GM10266 (cell line): ENCODE measurements at regions not wholly inside any gene's neighbourhood (a gene's known extent, or its start where the extent isn't known, plus 50 kb on each side); places are given as distances from the start of the nearest gene placed in this dataset.
"Not testable (repeated sequence)": the region's sequence is repeated elsewhere in the genome, so short reads cannot be mapped to it uniquely, and the experiment has no call there.

Experiments used
- DNase-seq: peaks from one replicate; pipeline ENCODE4 v3.0.0; 2012; ENCODE audit errors: extremely low spot score
- CTCF ChIP-seq: IDR thresholded peaks from 2 replicates; pipeline ENCODE4 v1.5.1; 2012; ENCODE audit warnings: mild to moderate bottlenecking, low read depth; ENCODE audit not compliant: control insufficient read depth, insufficient read depth; ENCODE audit errors: missing control alignments

- no peak for TF ChIP-seq CTCF
- no peak for DNase-seq
Measured at GRCh38 chr1:60670302-60670701, 412.1 kb upstream of the NFIA start.

GRCh38 chr1:60668585-60668984 is 413.8 kb upstream of the NFIA start:
- TF ChIP-seq CTCF, result no peak
- no peak for DNase-seq

- no peak for DNase-seq
- TF ChIP-seq CTCF, result no peak
Measured at GRCh38 chr1:60665311-60665710, 417.1 kb upstream of the NFIA start.

GRCh38 chr1:60664086-60664625 is 418.2 kb upstream of the NFIA start:
- no peak for DNase-seq
- no peak for TF ChIP-seq CTCF

GRCh38 chr1:60662486-60663044 is 419.8 kb upstream of the NFIA start:
- no peak for TF ChIP-seq CTCF
- DNase-seq, result no peak

GRCh38 chr1:60657926-60658325 is 424.4 kb upstream of the NFIA start:
- no peak for TF ChIP-seq CTCF
- DNase-seq, result no peak

GRCh38 chr1:60655679-60656355 is 426.5 kb upstream of the NFIA start:
- no peak for TF ChIP-seq CTCF
- DNase-seq, result no peak

GRCh38 chr1:60640033-60640551 is 442.3 kb upstream of the NFIA start:
- DNase-seq, result not testable (repeated sequence)
